Renal cortex interstitium (tissue), 11 donors: ENCODE measurements at regions not wholly inside any gene's neighbourhood (a gene's known extent, or its start where the extent isn't known, plus 50 kb on each side); places are given as distances from the start of the nearest gene placed in this dataset.

Experiments
- DNase-seq, 11 donors: peaks; one replicate each; pipeline ENCODE4 v3.0.0-alpha.2; 2013; ENCODE audit warnings: low read depth in 9 of 11, low spot score in 4 of 11; ENCODE audit errors: extremely low read depth in 1 of 11

- no peak for DNase-seq
Observed at GRCh38 chr11:35076201-35077100, 62.5 kb upstream of the CD44 start.

- DNase-seq = no peak
Observed at GRCh38 chr11:35077709-35078469, 61.1 kb upstream of the CD44 start.

- no peak for DNase-seq
Observed at GRCh38 chr11:35078470-35078735, 60.6 kb upstream of the CD44 start.

- no peak for DNase-seq
Observed at GRCh38 chr11:35079611-35080010, 59.4 kb upstream of the CD44 start.

- DNase-seq = no peak
Observed at GRCh38 chr11:35082321-35083180, 56.4 kb upstream of the CD44 start.

DNA sequence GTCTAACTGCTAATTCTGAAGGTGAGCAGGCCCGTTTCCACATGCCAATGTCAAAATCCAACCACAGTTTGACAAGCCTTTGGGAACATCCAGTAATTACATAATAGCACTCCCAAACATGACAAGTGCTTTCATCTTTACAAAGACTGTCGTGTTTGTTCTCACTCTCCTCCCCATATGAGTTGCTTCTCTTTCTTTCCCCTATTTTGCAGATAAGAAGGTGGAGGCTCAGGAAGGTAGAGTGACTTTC, 55.9 kb upstream of the CD44 start:
- no peak for DNase-seq

GRCh38 chr11:35083431-35084238, 55.3 kb upstream of the CD44 start:
- no peak for DNase-seq

DNA sequence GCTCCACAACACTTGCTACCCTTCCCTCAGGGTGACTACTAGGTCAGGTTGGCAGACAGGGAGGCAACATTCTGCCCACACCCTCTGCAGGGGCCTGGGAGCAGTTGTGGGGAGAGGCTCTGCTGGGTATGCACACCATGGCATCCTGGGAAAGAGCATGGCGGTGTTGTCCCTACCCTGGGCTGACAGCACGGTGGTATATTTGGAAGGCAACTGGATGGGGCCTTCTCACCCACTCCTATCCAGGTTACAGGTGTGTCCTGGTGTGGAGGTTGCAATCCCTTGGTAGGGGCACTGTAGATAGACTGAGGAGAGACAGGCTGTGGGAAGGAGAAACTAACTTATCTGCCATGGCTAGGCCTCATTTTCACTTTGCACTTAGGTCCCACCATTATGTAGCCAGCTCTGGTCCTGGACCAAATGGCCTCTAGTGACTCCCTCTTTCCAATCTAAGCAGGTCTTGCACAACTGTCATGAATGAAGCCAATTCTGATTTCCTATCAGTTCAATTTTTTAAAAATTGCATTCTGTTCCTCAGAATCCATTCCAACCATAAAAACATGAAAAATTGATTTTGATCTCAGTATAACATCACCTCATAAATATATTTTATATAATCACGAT, 54.0 kb upstream of the CD44 start:
- DNase-seq = no peak

- no peak for DNase-seq
Observed at GRCh38 chr11:35085531-35086165, 53.3 kb upstream of the CD44 start.

GRCh38 chr11:35087648-35088047, 51.3 kb upstream of the CD44 start:
- DNase-seq = peak; percentile 55 to 89 (median 73)

DNA sequence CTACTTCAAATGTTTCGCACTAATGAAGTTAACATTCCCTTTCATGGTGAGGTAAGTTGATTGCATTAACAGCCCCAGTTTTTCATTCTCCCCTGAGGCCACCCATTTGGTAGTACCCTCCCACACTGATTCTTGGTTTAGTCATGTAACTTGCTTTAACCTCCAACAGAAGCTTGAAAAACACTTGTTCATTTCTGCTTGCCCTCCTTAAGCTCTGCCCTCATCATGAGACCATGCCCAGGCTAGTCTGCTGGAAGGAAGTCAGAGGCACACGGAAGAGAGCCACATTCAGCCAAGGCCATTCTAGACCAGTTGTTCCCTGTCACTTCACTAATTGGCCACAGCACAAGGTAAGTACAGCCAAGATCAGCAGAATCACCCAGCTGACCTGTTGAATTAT, 50.7 kb upstream of the CD44 start:
- DNase-seq = no peak

GRCh38 chr11:35088676-35089075, 50.3 kb upstream of the CD44 start:
- DNase-seq = no peak
